GM23338 (cell line): ENCODE measurements at regions not wholly inside any gene's neighbourhood (a gene's known extent, or its start where the extent isn't known, plus 50 kb on each side); places are given as distances from the start of the nearest gene placed in this dataset.
"Not testable (repeated sequence)": the region's sequence is repeated elsewhere in the genome, so short reads cannot be mapped to it uniquely, and the experiment has no call there.

Experiments
- ATAC-seq: fragments of 200-7000 bp; cut with Tn5 transposase; 3 replicates; pipeline ENCODE4 v1.9.1; 2020
- DNase-seq: peaks from one replicate; pipeline ENCODE4 v3.0.0-alpha.2; 2015; ENCODE audit warnings: low spot score
- H2AFZ ChIP-seq: fragments of 200-600 bp; sonication (generic); 2 replicates; pipeline ENCODE4 v1.8.0; 2016; ENCODE audit warnings: antibody characterized with exemption, mild to moderate bottlenecking, moderate library complexity
- H3F3A ChIP-seq: fragments of 200-600 bp; sonication (generic); replicated peaks from 2 replicates; pipeline ENCODE4 v1.8.0; 2017; ENCODE audit warnings: antibody characterized with exemption, mixed run types, low read depth
- H3K27ac ChIP-seq: fragments of 200-600 bp; sonication (generic); 2 replicates; pipeline ENCODE4 v1.6.1; 2016; ENCODE audit warnings: low read depth
- H3K27me3 ChIP-seq: fragments of 200-600 bp; sonication (generic); 2 replicates; pipeline ENCODE4 v1.8.0; 2016; ENCODE audit warnings: mild to moderate bottlenecking, mixed run types, moderate library complexity; ENCODE audit not compliant: insufficient read depth
- H3K36me3 ChIP-seq: fragments of 200-600 bp; sonication (generic); 2 replicates; pipeline ENCODE4 v1.8.0; 2016; ENCODE audit warnings: mild to moderate bottlenecking; ENCODE audit not compliant: insufficient read depth
- H3K4me1 ChIP-seq: fragments of 200-600 bp; sonication (generic); 2 replicates; pipeline ENCODE4 v1.8.0; 2016; ENCODE audit warnings: mild to moderate bottlenecking, moderate library complexity; ENCODE audit not compliant: insufficient read depth
- H3K4me2 ChIP-seq: fragments of 200-600 bp; sonication (generic); 2 replicates; pipeline ENCODE4 v1.7.1; 2017; ENCODE audit warnings: mixed run types
- H3K4me3 ChIP-seq: fragments of 200-600 bp; sonication (generic); 2 replicates; pipeline ENCODE4 v1.6.1; 2016; ENCODE audit warnings: mixed run types
- H3K79me2 ChIP-seq: fragments of 200-600 bp; sonication (generic); replicated peaks from 2 replicates; pipeline ENCODE4 v1.8.0; 2017; ENCODE audit warnings: mild to moderate bottlenecking; ENCODE audit not compliant: insufficient read depth
- H3K9me2 ChIP-seq: fragments of 200-600 bp; sonication (generic); 2 replicates; pipeline ENCODE4 v1.8.0; 2017; ENCODE audit not compliant: insufficient read depth
- H4K20me1 ChIP-seq: fragments of 200-600 bp; sonication (generic); replicated peaks from 2 replicates; pipeline ENCODE4 v1.8.0; 2017; ENCODE audit warnings: mild to moderate bottlenecking; ENCODE audit not compliant: insufficient read depth
- H3K27ac Mint-ChIP-seq: 2 replicates; pipeline ENCODE4 v1.8.0; 2020; ENCODE audit warnings: inconsistent platforms, mild to moderate bottlenecking, moderate library complexity, mixed read lengths
- H3K27me3 Mint-ChIP-seq: 3 replicates; pipeline ENCODE4 v1.8.0; 2022; ENCODE audit warnings: low read depth, mild to moderate bottlenecking, moderate library complexity, mixed read lengths, inconsistent platforms; ENCODE audit not compliant: insufficient read depth, poor library complexity
- H3K36me3 Mint-ChIP-seq: 3 replicates; pipeline ENCODE4 v1.8.0; 2021; ENCODE audit warnings: low read depth, mild to moderate bottlenecking, inconsistent platforms, moderate library complexity, mixed read lengths
- H3K4me1 Mint-ChIP-seq: 3 replicates; pipeline ENCODE4 v1.8.0; 2020; ENCODE audit warnings: mild to moderate bottlenecking, inconsistent platforms, mixed read lengths
- H3K4me3 Mint-ChIP-seq: 3 replicates; pipeline ENCODE4 v1.8.0; 2021; ENCODE audit warnings: moderate library complexity, mild to moderate bottlenecking, inconsistent platforms, mixed read lengths
- H3K9me3 Mint-ChIP-seq: 3 replicates; pipeline ENCODE4 v1.8.0; 2020; ENCODE audit warnings: moderate library complexity, mild to moderate bottlenecking, inconsistent platforms, mixed read lengths
- JUNB ChIP-seq: IDR thresholded peaks from one replicate; pipeline ENCODE4 v1.6.1; 2016; ENCODE audit warnings: antibody characterized with exemption; ENCODE audit not compliant: unreplicated experiment
- NANOG ChIP-seq: IDR thresholded peaks from 2 replicates; pipeline ENCODE4 v1.6.1; 2016; ENCODE audit warnings: antibody characterized with exemption, borderline replicate concordance
- ZNF114 ChIP-seq: fragments of 250-450 bp; sonication (Bioruptor Pico); IDR thresholded peaks from 2 replicates; pipeline ENCODE4 v1.5.0; 2020; ENCODE audit warnings: mild to moderate bottlenecking, moderate library complexity
- TF ChIP-seq, protein P1 (sequence below): fragments of 250-450 bp; sonication (Bioruptor Pico); IDR thresholded peaks from 2 replicates; pipeline ENCODE4 v1.5.0; 2020; ENCODE audit warnings: mild to moderate bottlenecking, moderate library complexity

DNA sequence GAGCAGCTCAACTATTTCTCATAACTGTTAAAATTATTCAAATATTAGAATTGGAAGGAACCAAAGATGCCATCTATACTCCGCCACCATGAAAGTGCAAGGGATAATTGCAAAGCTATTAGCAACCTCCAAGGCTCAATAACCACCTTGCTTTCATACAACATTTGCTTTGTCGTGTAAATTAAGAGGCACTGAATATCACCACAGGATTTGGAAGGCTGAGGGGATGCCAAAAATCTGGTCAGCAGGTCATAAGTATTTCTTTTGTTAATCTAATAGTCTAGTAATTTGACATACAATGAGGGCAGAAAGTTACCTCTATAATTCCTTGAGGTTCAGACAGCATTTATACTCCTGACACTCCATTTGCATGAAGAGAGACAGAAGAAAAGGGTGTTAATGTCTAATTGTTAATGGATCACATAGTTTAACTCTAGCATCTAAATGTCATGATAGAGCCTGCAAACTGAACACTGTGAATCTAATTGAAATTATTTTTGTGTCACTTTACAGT lies 200.9 kb upstream of the DIAPH2 start:
- DNase-seq (peak; percentile 2), ATAC-seq (peak; percentile 31)
- H3K79me2 ChIP-seq: no peaks in the 10 kb centered on the region
- H3K4me1 ChIP-seq: peaks cover 6% of the 10 kb centered on the region; the same call in 1 of the 2 replicates
- Mint-ChIP-seq H3K4me1 (peaks cover 15% of the 10 kb centered on the region; the same call in 2 of the 3 replicates), H3K36me3 (peaks cover 16% of the 10 kb centered on the region), H3K27me3 (no peaks in the 10 kb centered on the region), H3K27ac (peak overlapping the region; percentile 44; the same call in 1 of the 2 replicates), H3K9me3 (peaks cover 9% of the 10 kb centered on the region; the same call in 2 of the 3 replicates), H3K4me3 (no peak overlapping the region)
- H2AFZ ChIP-seq: no peak overlapping the region
- no peaks in the 10 kb centered on the region for H3K9me2 ChIP-seq
- H3K27me3 ChIP-seq: no peaks in the 10 kb centered on the region
- H3K4me2 ChIP-seq: no peak overlapping the region
- TF ChIP-seq ZNF114 (CRISPR knock-in tag): no peak
- TF ChIP-seq NANOG: peak; percentile 57; the same call in 1 of the 2 replicates
- no peak overlapping the region for H3K4me3 ChIP-seq
- no peaks in the 10 kb centered on the region for H3K36me3 ChIP-seq
- no peaks in the 10 kb centered on the region for H3F3A ChIP-seq
- no peaks in the 10 kb centered on the region for H4K20me1 ChIP-seq
- H3K27ac ChIP-seq: no peak overlapping the region

DNA sequence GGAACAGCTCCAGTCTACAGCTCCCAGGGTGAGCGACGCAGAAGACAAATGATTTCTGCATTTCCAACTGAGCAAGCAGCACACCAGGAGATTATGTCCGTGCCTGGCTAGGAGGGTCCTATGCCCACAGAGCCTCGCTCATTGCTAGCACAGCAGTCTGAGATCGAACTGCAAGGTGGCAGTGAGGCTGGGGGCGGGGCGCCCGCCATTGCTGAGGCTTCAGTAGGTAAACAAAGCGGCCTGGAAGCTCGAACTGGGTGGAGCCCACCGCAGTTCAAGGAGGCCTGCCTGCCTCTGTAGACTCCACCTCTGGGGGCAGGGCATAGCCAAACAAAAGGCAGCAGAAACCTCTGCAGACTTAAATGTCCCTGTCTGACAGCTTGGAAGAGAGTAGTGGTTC lies 198.0 kb upstream of the DIAPH2 start:
- not testable (repeated sequence) for H3F3A ChIP-seq, ATAC-seq, H3K9me2 ChIP-seq, H3K9me3 Mint-ChIP-seq, H3K4me3 Mint-ChIP-seq, H4K20me1 ChIP-seq, H3K79me2 ChIP-seq, H3K36me3 ChIP-seq, H3K27me3 Mint-ChIP-seq, H3K4me2 ChIP-seq, DNase-seq, H3K4me3 ChIP-seq, H3K27me3 ChIP-seq, H3K27ac Mint-ChIP-seq, H3K27ac ChIP-seq, H2AFZ ChIP-seq, H3K4me1 ChIP-seq
- Mint-ChIP-seq H3K36me3 (peaks cover 16% of the 10 kb centered on the region), H3K4me1 (peaks cover 15% of the 10 kb centered on the region; the same call in 2 of the 3 replicates)

- H3K4me1 ChIP-seq: no peaks in the 10 kb centered on the region
- peaks cover 2% of the 10 kb centered on the region for H3K27me3 Mint-ChIP-seq
- H3K27ac ChIP-seq: no peak overlapping the region
- H2AFZ ChIP-seq: no peak overlapping the region
- H3K27me3 ChIP-seq: no peaks in the 10 kb centered on the region
- no peaks in the 10 kb centered on the region for H3K79me2 ChIP-seq
- H3K36me3 ChIP-seq: no peaks in the 10 kb centered on the region
- H4K20me1 ChIP-seq: no peaks in the 10 kb centered on the region
- TF ChIP-seq, protein P1, sequence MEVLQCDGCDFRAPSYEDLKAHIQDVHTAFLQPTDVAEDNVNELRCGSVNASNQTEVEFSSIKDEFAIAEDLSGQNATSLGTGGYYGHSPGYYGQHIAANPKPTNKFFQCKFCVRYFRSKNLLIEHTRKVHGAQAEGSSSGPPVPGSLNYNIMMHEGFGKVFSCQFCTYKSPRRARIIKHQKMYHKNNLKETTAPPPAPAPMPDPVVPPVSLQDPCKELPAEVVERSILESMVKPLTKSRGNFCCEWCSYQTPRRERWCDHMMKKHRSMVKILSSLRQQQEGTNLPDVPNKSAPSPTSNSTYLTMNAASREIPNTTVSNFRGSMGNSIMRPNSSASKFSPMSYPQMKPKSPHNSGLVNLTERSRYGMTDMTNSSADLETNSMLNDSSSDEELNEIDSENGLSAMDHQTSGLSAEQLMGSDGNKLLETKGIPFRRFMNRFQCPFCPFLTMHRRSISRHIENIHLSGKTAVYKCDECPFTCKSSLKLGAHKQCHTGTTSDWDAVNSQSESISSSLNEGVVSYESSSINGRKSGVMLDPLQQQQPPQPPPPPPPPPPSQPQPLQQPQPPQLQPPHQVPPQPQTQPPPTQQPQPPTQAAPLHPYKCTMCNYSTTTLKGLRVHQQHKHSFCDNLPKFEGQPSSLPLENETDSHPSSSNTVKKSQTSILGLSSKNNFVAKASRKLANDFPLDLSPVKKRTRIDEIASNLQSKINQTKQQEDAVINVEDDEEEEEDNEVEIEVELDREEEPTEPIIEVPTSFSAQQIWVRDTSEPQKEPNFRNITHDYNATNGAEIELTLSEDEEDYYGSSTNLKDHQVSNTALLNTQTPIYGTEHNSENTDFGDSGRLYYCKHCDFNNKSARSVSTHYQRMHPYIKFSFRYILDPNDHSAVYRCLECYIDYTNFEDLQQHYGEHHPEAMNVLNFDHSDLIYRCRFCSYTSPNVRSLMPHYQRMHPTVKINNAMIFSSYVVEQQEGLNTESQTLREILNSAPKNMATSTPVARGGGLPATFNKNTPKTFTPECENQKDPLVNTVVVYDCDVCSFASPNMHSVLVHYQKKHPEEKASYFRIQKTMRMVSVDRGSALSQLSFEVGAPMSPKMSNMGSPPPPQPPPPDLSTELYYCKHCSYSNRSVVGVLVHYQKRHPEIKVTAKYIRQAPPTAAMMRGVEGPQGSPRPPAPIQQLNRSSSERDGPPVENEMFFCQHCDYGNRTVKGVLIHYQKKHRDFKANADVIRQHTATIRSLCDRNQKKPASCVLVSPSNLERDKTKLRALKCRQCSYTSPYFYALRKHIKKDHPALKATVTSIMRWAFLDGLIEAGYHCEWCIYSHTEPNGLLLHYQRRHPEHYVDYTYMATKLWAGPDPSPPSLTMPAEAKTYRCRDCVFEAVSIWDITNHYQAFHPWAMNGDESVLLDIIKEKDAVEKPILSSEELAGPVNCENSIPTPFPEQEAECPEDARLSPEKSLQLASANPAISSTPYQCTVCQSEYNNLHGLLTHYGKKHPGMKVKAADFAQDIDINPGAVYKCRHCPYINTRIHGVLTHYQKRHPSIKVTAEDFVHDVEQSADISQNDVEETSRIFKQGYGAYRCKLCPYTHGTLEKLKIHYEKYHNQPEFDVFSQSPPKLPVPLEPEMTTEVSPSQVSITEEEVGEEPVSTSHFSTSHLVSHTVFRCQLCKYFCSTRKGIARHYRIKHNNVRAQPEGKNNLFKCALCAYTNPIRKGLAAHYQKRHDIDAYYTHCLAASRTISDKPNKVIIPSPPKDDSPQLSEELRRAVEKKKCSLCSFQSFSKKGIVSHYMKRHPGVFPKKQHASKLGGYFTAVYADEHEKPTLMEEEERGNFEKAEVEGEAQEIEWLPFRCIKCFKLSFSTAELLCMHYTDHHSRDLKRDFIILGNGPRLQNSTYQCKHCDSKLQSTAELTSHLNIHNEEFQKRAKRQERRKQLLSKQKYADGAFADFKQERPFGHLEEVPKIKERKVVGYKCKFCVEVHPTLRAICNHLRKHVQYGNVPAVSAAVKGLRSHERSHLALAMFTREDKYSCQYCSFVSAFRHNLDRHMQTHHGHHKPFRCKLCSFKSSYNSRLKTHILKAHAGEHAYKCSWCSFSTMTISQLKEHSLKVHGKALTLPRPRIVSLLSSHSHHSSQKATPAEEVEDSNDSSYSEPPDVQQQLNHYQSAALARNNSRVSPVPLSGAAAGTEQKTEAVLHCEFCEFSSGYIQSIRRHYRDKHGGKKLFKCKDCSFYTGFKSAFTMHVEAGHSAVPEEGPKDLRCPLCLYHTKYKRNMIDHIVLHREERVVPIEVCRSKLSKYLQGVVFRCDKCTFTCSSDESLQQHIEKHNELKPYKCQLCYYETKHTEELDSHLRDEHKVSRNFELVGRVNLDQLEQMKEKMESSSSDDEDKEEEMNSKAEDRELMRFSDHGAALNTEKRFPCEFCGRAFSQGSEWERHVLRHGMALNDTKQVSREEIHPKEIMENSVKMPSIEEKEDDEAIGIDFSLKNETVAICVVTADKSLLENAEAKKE (CRISPR knock-in tag): no peak
- no peak for TF ChIP-seq JUNB
- no peak overlapping the region for H3K27ac Mint-ChIP-seq
- no peaks in the 10 kb centered on the region for H3K4me1 Mint-ChIP-seq
- H3K4me2 ChIP-seq: no peak overlapping the region
- DNase-seq (no peak), ATAC-seq (no peak)
- no peak overlapping the region for H3K4me3 ChIP-seq
- no peaks in the 10 kb centered on the region for H3K9me2 ChIP-seq
- no peaks in the 10 kb centered on the region for H3K36me3 Mint-ChIP-seq
- no peaks in the 10 kb centered on the region for H3K9me3 Mint-ChIP-seq
- no peak overlapping the region for H3K4me3 Mint-ChIP-seq
- no peaks in the 10 kb centered on the region for H3F3A ChIP-seq
These were observed 182.1 kb upstream of the DIAPH2 start for GRCh38 chrX:96502507-96502906.

GRCh38 chrX:96529386-96529785 lies 155.3 kb upstream of the DIAPH2 start:
- H3K27me3 Mint-ChIP-seq, H3K4me2 ChIP-seq, H3K79me2 ChIP-seq: not testable (repeated sequence)

More at GRCh38 chrX:96529386-96529785, 155.3 kb upstream of the DIAPH2 start:
- not testable (repeated sequence) for H3K27ac ChIP-seq, H3K4me3 Mint-ChIP-seq, H3K27ac Mint-ChIP-seq, H3K36me3 Mint-ChIP-seq, H3K9me2 ChIP-seq, H3K36me3 ChIP-seq, H3K9me3 Mint-ChIP-seq, H4K20me1 ChIP-seq, ATAC-seq, H3K4me3 ChIP-seq, H2AFZ ChIP-seq, H3K27me3 ChIP-seq, DNase-seq, H3K4me1 Mint-ChIP-seq, H3K4me1 ChIP-seq, H3F3A ChIP-seq
